Skin epidermis (tissue), 12 donors: ENCODE measurements at regions not wholly inside any gene's neighbourhood (a gene's known extent, or its start where the extent isn't known, plus 50 kb on each side); places are given as distances from the start of the nearest gene placed in this dataset.
"Not testable (repeated sequence)": the region's sequence is repeated elsewhere in the genome, so short reads cannot be mapped to it uniquely, and the experiment has no call there.

Source experiments
- H3K27ac ChIP-seq, 21 experiments: fragments of 200-600 bp; sonication (generic) in 11 of 21; one replicate each; pipeline ENCODE4 v1.5.0; 2020; ENCODE audit warnings: mild to moderate bottlenecking in 3 of 21, inconsistent platforms in 2 of 21, moderate library complexity in 2 of 21
- H3K4me3 ChIP-seq, 7 experiments: fragments of 200-600 bp; sonication (generic) in 2 of 7; one replicate each; pipeline ENCODE4 v1.5.0; 2020; ENCODE audit warnings: inconsistent platforms in 2 of 7, mild to moderate bottlenecking in 2 of 7, moderate library complexity in 1 of 7

DNA sequence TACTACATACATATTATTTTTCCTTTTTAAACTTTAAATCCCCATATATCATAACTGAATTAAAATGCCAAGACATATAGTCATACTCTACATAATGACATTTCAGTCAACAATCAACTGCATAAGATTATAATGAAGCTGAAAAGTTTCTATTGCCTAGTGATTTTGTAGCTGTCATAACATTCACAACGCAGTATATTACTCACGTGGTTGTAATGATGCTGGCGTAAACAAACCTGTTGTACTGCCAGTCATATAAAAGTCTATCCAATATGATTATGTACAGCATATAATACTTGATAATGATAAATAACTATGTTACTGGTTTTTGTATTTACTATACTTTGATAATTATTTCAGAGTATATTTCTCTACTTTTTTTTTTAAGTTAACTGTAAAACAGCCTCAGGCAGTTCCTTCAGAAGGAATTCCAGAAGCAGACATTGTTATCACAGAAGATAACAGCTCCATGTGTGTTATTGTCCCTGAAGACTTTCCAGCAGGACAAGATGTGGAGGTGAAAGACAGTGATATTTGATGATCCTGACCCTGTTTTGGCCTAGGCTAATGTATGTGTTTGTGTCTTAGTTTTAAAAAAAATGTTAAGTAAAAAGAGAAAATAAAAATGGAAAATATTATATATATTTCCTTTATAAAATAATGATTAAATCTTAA lies 443.4 kb upstream of the UBE2E2 start:
- Histone ChIP-seq H3K27ac (no peak overlapping the region), H3K4me3 (no peak overlapping the region)

DNA sequence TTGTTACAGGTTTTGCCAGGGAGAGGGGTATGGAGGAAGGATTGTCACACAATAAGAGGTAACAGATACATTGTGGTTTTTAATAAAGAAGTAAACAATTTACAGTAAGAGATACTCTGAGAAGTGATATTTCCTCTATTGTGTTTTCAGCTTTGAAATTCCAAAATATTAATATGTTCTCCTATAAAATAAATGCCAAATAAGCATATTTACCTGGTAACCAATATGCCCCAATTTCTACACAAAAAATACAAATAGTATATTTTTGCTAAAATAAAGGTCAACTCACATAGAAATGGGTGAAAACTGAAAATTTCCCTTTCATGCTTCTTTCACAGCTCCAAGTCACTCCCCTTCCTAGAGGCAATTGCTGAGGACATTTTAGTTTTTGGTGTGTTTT lies 437.4 kb upstream of the UBE2E2 start:
- H3K4me3 ChIP-seq, result no peak overlapping the region
- no peak overlapping the region for H3K27ac ChIP-seq

DNA sequence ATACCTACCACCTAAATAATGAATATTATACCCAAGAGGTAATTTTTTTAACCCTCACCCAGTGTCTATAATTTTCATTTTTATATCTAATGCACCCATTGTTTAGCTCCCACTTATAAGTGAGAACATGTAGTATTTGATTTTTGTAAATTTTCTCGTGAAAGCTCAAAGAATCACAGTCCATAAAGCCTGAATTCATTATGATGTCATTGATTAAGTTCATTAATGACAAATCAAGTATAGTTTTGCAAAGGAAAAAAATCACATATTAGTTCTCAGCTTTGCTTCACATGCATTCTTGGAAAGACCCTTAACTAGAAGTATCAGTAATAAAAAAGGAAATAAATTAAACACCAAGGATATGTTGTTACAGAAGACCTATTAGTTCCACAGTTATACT lies 425.3 kb upstream of the UBE2E2 start:
- no peak overlapping the region for H3K27ac ChIP-seq
- no peak overlapping the region for H3K4me3 ChIP-seq

DNA sequence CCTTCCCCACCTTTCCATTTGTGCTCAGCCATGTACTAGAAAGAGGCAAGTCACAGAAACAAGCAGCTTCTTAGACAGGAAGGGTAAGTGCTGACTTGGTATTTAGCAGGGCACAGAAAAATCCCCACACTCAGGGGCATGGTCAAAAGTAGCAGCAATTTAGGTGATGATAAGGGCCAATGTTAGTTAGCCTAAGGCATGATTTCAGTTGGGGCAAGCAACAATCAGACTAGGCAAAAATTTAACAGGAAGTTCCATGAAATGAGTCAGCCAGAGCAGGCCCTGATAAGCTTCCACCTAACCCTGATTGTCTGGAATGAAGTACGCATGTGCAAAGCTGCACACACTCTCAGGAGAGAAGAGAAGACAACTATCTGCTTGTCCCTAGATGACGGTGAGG lies 423.4 kb upstream of the UBE2E2 start:
- H3K4me3 ChIP-seq, result no peak overlapping the region

DNA sequence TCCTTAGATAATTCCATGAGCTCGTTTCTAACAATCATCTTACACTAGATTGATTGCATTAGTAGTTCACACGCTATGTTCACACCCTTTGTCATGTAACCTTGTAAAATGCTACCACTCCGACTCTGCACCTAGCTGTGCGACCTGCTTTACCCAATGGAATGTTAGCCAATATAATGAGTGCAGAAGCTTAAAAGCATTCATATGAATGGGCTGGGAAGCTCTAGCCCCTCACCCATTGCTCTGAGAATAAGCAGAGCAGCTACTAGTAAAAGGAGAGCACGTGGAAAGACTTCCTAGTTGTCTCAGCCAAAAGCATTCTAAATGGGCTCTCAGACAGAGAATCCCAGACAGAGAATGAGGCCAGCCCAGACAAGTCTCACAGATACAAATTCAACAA lies 410.6 kb upstream of the UBE2E2 start:
- no peak overlapping the region for H3K27ac ChIP-seq
- no peak overlapping the region for H3K4me3 ChIP-seq

More for the DNA sequence above, 423.4 kb upstream of the UBE2E2 start:
- no peak overlapping the region for H3K27ac ChIP-seq

DNA sequence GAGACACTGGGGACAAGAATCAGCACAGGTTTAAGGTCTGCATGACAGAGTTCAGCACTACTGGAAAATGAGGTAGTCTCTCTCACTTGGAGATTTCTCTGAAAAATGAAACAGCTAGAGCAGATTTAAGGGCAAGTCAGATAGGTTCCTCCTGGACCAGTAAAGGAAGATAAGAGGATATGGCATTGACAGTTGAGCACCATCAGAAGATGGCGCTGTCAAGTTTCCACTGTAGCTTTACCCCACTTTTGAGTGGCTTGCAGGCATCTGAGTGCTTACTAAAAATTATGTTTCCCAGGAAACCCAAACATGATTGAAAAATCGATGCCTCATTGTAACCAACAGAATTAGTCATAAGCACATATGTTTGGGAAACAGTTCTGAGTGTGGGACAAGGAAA lies 407.2 kb upstream of the UBE2E2 start:
- H3K27ac ChIP-seq, result no peak overlapping the region
- H3K4me3 ChIP-seq, result no peak overlapping the region

DNA sequence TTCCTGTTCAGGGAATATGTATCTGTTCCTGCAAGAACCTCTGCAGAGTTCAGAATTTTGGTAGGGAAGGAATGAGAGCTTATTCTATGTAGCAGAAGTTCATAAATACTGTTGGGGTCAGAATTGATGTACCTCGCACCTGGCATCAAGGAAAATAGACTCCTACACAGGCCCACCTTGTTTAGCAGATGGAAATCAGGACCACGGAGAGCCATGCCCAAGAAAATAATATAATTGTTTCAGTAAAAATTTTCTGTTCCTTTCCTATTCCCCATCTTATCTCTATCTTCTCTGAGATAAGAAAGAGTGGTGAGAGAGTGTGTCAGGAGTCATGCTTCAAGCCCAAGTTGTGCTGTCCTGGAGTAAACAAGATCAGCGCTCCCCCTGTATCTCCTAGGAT lies 404.7 kb upstream of the UBE2E2 start:
- H3K27ac ChIP-seq, result no peak overlapping the region
- H3K4me3 ChIP-seq, result no peak overlapping the region

DNA sequence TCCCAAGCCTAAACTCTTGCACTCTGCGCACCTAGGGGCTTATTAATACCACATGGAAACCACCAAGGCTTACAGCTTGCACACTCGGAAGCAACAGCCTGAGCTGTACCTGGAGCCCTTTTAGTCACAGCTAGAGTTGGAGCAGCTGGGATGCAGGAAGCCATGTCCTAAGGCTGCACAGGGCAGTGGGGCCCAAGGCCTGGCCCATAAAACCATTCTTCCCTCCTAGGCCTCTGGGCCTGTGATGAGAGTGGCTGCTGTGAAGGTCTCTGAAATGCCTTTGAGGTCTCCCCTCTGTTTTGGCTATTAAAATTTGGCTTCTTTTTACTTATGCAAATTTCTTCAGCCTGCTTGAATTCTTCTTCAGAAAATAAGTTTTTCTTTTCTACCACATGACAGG lies 383.9 kb upstream of the UBE2E2 start:
- Histone ChIP-seq H3K27ac (no peak overlapping the region), H3K4me3 (no peak overlapping the region)

DNA sequence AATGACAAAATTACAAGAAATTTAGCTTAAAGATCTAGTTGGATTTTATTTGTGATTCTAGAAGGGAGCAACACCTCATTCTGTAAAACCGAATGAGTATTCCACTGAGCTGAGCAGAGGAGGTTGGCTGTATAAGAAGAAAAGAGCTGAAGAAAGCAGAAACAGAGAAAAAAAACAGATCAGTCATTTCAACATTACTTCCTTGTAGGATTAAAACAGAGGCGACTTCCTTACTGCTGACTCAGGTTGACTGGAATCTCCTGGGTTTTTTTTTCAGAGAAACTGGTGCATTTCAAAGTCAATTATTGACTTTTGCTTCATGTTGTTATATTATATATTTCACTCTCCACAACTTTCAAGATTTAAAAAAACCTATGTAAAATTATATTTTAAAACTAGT lies 368.1 kb upstream of the UBE2E2 start:
- Histone ChIP-seq H3K27ac (no peak overlapping the region), H3K4me3 (no peak overlapping the region)

DNA sequence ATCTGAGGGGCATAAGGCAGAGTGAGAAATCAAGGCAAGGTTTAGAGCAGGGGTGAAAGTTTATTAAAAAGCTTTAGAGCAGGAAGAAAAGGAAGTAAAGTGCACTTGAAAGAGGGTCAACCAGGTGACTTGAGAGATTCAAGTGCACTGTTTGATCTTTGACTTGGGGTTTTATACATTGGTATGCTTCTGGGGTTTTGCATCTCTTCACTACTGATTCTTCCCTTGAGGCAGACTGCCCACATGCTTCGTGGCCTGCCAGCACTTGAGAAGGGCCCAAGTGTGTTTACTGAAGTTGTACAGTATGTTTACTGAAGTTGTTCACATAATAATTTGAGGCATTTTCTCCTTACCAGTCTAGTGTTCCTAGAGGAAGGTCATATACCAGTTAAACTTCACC lies 367.0 kb upstream of the UBE2E2 start:
- Histone ChIP-seq H3K4me3 (no peak overlapping the region), H3K27ac (no peak overlapping the region)

DNA sequence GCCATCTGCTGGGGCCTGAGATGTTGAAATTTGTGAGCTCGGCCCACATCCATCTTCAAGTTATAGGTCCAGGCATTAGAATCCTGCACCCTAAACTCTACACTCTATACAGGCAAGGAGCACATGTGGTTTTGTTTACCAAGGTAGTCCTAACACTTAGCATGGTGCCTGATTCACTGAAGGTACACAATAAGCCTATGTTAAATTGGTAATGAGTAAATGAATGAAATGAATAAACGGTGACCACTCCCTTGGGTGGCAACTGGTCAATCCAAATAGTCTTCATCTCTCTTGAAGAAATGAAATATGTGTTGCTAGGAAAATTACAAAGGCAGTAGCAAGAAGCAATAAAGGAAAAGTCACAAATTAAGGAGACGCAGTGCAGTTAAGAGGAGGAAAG lies 359.3 kb upstream of the UBE2E2 start:
- no peak overlapping the region for H3K27ac ChIP-seq

DNA sequence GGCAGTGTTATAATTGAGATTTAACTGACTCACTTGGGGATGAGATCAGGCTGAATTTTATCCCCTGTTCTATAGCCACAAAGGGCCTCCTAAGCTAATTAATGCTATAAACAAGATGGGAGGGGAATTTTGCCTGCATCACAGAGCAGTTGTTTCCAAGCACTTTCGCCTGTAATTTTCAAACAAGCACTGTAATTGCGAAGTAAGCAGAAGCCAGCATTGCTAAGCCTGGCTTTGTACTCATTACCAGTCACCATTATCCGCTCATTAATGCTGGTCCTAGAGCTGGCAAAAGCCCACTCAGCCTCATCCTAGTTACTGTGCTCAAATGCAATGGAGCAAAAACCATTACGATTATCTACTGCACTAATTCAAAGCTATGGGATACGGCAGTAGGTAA lies 356.6 kb upstream of the UBE2E2 start:
- Histone ChIP-seq H3K27ac (no peak overlapping the region), H3K4me3 (no peak overlapping the region)

More for the DNA sequence above, 359.3 kb upstream of the UBE2E2 start:
- no peak overlapping the region for H3K4me3 ChIP-seq

DNA sequence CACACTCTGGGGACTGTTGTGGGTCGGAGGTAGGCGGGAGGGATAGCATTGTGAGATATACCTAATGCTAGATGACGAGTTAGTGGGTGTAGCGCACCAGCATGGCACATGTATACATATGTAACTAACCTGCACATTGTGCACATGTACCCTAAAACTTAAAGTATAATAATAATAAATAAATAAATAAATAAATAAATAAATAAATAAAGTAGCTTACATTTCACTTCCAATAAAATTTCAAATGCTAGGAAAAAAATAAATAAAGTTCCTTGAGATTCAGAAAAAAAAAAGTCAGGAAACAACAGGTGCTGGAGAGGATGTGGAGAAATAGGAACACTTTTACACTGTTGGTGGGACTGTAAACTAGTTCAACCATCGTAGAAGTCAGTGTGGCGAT lies 353.5 kb upstream of the UBE2E2 start:
- not testable (repeated sequence) for H3K4me3 ChIP-seq, H3K27ac ChIP-seq

DNA sequence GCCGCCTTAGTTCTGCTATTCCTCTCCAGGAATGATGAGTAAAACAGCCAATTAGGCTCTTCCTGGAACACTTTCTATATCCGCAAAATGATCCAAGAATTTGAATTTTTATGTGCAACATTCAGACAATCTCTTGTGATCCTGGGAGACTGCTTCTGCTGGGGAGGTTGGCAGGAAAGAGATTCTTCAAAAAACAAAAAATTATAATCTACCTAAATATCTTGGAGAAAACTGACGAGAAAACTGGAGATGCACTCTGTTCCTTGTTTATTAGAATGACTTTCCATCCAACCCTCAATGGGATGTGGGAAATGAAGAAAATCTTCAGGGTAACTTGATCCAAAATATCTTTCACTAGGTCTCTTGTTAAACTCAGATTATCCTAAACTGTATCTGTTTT lies 346.3 kb upstream of the UBE2E2 start:
- no peak overlapping the region for H3K4me3 ChIP-seq

DNA sequence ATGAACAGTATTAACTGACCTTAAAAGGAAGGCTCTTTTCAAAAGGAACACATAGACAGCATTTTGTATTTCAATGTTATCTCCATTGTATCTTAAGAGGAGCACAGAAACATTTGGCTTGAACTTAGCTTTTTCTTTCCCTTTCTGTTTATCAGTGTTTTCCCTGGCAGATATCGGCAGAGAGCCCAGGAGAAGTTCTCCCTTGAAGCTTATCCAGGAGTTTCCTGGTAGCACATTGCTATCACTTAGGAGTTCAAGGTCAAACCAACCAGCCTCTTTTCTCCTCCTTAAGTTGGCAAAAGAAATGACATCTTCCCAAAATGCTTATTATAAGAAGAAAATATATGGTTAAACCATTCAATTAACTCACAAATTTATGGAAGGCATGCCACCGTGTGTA lies 344.6 kb upstream of the UBE2E2 start:
- Histone ChIP-seq H3K27ac (no peak overlapping the region), H3K4me3 (no peak overlapping the region)

More for the DNA sequence above, 346.3 kb upstream of the UBE2E2 start:
- H3K27ac ChIP-seq, result no peak overlapping the region

DNA sequence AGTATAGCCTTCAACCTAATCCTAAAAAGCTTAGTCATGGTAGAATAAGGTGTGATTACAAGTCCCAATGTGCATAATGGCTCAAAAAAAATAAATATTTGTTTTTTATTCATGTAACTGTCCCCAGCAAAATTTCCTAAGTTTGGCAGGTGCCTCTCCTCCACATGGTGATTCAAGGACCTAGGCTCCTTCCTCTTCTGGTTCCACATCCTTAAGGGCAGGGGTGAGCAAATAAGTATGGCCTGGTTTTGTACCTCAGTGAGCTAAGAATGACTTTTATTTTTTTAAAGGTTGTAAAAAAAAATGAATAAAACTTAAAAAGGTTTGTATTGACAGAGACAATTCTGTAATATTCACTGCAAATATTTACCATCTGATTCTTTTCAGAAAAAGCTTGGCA lies 343.5 kb upstream of the UBE2E2 start:
- Histone ChIP-seq H3K27ac (no peak overlapping the region), H3K4me3 (no peak overlapping the region)

DNA sequence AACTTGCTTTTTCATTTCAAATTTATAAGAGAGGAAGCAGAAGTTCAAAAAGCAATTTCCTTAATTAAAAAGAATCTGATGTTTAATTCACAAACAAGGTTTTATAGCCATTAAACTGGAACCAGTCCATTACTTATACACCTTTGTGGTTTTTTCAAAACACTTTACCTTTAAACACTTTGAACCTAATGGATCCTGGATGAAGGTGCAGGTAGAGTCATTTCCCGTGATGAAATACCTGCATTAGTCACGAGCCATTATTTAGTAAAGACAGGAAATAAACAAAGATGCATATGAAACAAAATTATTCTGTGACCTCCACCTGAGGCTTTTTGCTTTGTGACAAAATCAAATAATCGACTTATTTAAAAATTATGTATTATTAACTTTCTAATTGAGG lies 341.7 kb upstream of the UBE2E2 start:
- Histone ChIP-seq H3K4me3 (no peak overlapping the region), H3K27ac (no peak overlapping the region)

DNA sequence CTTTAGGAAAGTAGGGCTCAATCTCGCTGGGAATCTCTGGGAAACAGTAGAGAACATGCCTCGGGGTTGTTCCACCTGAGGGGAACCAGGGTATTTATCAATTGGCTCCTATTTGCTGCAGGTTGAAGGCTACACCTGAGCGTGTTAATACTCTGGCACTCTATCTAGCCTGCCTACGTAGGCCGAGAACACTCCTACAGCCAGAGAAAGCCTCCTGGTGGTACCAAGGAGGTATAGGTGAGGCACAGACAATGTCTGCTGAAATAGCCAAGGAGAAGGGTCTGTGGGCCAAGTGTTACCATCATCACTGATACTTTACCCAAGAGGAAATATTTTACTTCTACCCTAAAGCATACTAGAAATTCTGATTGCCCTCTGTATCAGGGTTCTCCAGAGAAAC lies 341.0 kb upstream of the UBE2E2 start:
- Histone ChIP-seq H3K4me3 (no peak overlapping the region), H3K27ac (no peak overlapping the region)

DNA sequence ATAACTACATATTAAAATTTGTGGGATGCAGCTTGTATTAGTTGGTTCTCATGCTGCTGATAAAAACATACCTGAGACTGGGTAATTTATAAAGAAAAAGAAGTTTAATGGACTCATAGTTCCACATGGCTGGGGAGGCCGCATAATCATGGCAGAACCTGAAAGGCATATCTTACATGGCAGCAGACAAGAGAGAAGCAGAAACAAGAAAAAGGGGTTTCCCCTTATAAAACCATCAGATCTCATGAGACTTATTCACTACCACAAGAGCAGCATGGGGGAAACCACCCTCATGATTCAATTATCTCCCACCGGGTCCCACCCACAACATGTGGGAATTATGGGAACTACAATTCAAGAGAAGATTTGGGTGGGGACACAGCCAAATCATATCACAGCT lies 320.3 kb upstream of the UBE2E2 start:
- not testable (repeated sequence) for H3K4me3 ChIP-seq, H3K27ac ChIP-seq

DNA sequence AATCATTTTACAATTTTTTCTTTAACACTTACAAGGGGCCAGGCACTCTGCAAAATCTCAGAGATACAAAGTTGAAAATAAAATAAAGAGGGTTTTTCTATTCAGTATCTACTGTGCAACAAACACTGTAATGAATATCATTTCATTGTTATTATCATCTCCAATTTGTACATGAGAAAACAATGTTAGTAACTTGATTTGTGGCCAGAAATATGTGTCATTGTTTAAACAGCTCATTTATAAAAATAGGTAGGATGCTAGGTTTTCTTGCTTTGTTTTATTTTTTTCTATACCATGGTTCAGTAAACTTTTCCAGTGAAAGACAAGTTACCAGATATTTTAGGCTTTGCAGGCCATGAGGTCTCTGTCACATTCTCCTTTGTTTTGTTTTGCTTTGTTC lies 318.1 kb upstream of the UBE2E2 start:
- H3K27ac ChIP-seq, result no peak overlapping the region
- no peak overlapping the region for H3K4me3 ChIP-seq

DNA sequence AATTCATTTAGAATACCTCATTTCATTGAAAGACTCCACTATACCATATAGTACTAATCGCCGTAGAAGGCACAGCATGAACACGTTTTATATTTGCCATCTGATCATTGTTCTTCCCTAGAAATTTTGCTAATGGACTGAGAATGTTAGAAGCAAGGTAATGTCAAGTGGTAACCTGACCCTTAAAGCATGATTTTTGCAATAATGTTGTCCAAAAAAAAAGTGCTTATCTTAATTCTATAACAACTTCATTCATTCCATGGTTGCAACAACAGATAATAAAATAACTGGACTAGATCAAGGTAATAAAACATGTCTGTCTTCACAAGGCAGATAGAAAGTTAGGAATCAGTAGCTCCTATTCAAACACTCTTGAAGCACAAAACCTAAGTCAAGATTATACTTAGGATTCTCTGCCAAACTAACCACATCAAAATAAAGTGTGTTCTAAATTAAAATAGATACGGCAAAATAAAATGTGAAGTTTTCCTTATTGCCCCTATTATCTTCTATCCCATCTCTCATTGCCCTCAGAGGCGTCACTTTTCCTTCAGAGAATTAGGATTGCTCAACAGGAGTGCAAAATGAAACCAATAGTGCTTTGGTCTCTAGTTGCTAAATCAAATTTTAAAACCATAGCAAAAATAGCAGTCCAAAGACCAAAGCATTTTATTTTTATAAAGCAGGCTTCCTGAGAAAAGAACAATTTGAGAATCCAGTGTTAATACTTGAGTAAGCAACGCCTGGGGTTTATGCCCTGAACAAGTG lies 317.4 kb upstream of the UBE2E2 start:
- Histone ChIP-seq H3K27ac (no peak overlapping the region), H3K4me3 (no peak overlapping the region)
